B cell (primary cell): ENCODE measurements at regions not wholly inside any gene's neighbourhood (a gene's known extent, or its start where the extent isn't known, plus 50 kb on each side); places are given as distances from the start of the nearest gene placed in this dataset.

Source experiments
- ATAC-seq: fragments of 200-7000 bp; cut with Tn5 transposase; one replicate; pipeline ENCODE4 v1.10.0; 2021; ENCODE audit warnings: low read depth, mild to moderate bottlenecking, moderate number of reproducible peaks, moderate library complexity
- CTCF ChIA-PET: fragments of 350-600 bp; sonication (Branson Sonifier 250); formaldehyde crosslinking; loops from one replicate; lab custom pipeline; 2021; ENCODE audit warnings: antibody characterized with exemption, inconsistent platforms; lab: Charles Lee
- POLR2A ChIA-PET: fragments of 350-600 bp; sonication (Branson Sonifier 250); formaldehyde crosslinking; loops from one replicate; lab custom pipeline; 2021; ENCODE audit warnings: antibody characterized with exemption; lab: Charles Lee
- DNase-seq: peaks from one replicate; pipeline ENCODE4 v3.0.0; 2013
- H2AFZ ChIP-seq: 2 replicates; pipeline ENCODE4 v1.6.1; 2012; ENCODE audit warnings: mild to moderate bottlenecking, low read depth, low read length; ENCODE audit not compliant: insufficient read depth, poor library complexity, severe bottlenecking
- H3K27ac ChIP-seq, 2 donors: 1 replicate in 1 of 2; 2 replicates in 1 of 2; pipeline ENCODE4 v1.5.1; 2012 to 2013; ENCODE audit warnings: low read length in 2 of 2, mild to moderate bottlenecking in 2 of 2, moderate library complexity in 1 of 2
- H3K27me3 ChIP-seq, 4 experiments: fragments of 200-600 bp in 1 of 4; sonication (generic) in 1 of 4; replicated peaks in 1 of 4; 1 replicate in 2 of 4; 2 replicates in 2 of 4; pipeline versions ENCODE4 v1.6.1 to v1.7.0; 2013 to 2016; ENCODE audit warnings: low read length in 3 of 4, mild to moderate bottlenecking in 2 of 4, mixed read lengths in 1 of 4, moderate library complexity in 1 of 4; ENCODE audit not compliant: insufficient read depth in 4 of 4, control insufficient read depth in 3 of 4; ENCODE audit errors: control extremely low read depth in 1 of 4
- H3K36me3 ChIP-seq, 2 experiments: replicated peaks in 1 of 2; 1 replicate in 1 of 2; 2 replicates in 1 of 2; pipeline versions ENCODE4 v1.6.1 to v1.7.1; 2013; ENCODE audit warnings: low read length in 1 of 2; ENCODE audit not compliant: insufficient read depth in 2 of 2, control insufficient read depth in 1 of 2; ENCODE audit errors: control extremely low read depth in 1 of 2, extremely low read depth in 1 of 2
- H3K4me1 ChIP-seq, 2 donors: fragments of 200-600 bp in 1 of 2; sonication (generic) in 1 of 2; 1 replicate in 1 of 2; 2 replicates in 1 of 2; pipeline versions ENCODE4 v1.5.1 to v1.6.1; 2013 to 2017; ENCODE audit warnings: low read length in 2 of 2; ENCODE audit not compliant: control insufficient read depth in 2 of 2, insufficient read depth in 2 of 2
- H3K4me2 ChIP-seq: replicated peaks from 2 replicates; pipeline ENCODE3; 2012; ENCODE audit warnings: mild to moderate bottlenecking, low read depth, low read length; ENCODE audit not compliant: poor library complexity, severe bottlenecking
- H3K4me3 ChIP-seq, 5 experiments: fragments of 200-600 bp in 1 of 5; sonication (generic) in 1 of 5; 1 replicate in 3 of 5; 2 replicates in 2 of 5; pipeline versions ENCODE4 v1.5.1 to v1.7.0; 2011 to 2016; ENCODE audit warnings: low read length in 4 of 5, mild to moderate bottlenecking in 4 of 5, low read depth in 2 of 5, control low read depth in 1 of 5, moderate library complexity in 1 of 5; ENCODE audit not compliant: insufficient read depth in 1 of 5; ENCODE audit errors: control extremely low read depth in 1 of 5, extremely low read depth in 1 of 5
- H3K79me2 ChIP-seq: fragments of 200-600 bp; sonication (generic); one replicate; pipeline ENCODE4 v1.6.0; 2016; ENCODE audit warnings: low read length; ENCODE audit not compliant: control insufficient read depth, insufficient read depth
- H3K9ac ChIP-seq: fragments of 200-600 bp; sonication (generic); 2 replicates; pipeline ENCODE4 v1.6.1; 2017; ENCODE audit warnings: mild to moderate bottlenecking, low read length, moderate library complexity
- H3K9me3 ChIP-seq, 3 donors: one replicate each; pipeline versions ENCODE4 v1.6.1 to v1.7.1; 2013; ENCODE audit warnings: low read length in 2 of 3; ENCODE audit not compliant: control insufficient read depth in 2 of 3, insufficient read depth in 1 of 3; ENCODE audit errors: control extremely low read depth in 1 of 3
- H4K20me1 ChIP-seq: 2 replicates; pipeline ENCODE4 v1.6.0; 2012; ENCODE audit warnings: mild to moderate bottlenecking, low read length; ENCODE audit not compliant: insufficient read depth, control insufficient read depth, poor library complexity, severe bottlenecking
- H3K27ac Mint-ChIP-seq: one replicate; pipeline ENCODE4 v1.8.0; 2021; ENCODE audit warnings: mixed read lengths
- H3K27me3 Mint-ChIP-seq: one replicate; pipeline ENCODE4 v1.8.0; 2021; ENCODE audit warnings: mixed read lengths
- H3K4me1 Mint-ChIP-seq: one replicate; pipeline ENCODE4 v1.8.0; 2021; ENCODE audit warnings: mixed read lengths
- H3K4me3 Mint-ChIP-seq: one replicate; pipeline ENCODE4 v1.8.0; 2021; ENCODE audit warnings: mixed read lengths
- H3K9me3 Mint-ChIP-seq: one replicate; pipeline ENCODE4 v1.8.0; 2022; ENCODE audit warnings: mixed read lengths; ENCODE audit not compliant: insufficient read depth
- CTCF ChIP-seq: fragments of 200-600 bp; IDR thresholded peaks from one replicate; pipeline ENCODE4 v1.8.0; 2022; ENCODE audit warnings: antibody characterized with exemption, mild to moderate bottlenecking
- EZH2 ChIP-seq: IDR thresholded peaks from 2 replicates; pipeline ENCODE4 v1.6.1; 2012; ENCODE audit warnings: borderline replicate concordance, low read depth, mild to moderate bottlenecking, moderate library complexity, low read length; ENCODE audit not compliant: insufficient read depth, poor library complexity, severe bottlenecking
- WGBS: methylation state at CpG from one replicate; pipeline ENCODE4 v1.1.5; 2013; ENCODE audit warnings: missing lambda C conversion rate; ENCODE audit not compliant: insufficient coverage; 5-methylcytosine and 5-hydroxymethylcytosine counted together
- intact Hi-C: fragments of 100-400 bp; cut with micrococcal nuclease; formaldehyde crosslinking; loops from one replicate; pipeline ENCODE4 v1.10.0; 2022

GRCh38 chr5:148725675-148726074, 71.3 kb upstream of the HTR4 start:
- WGBS, result 90% methylated on average over 6 of the region's 6 CpGs
- Histone ChIP-seq H3K9me3 (no peaks in the 10 kb centered on the region), H3K27ac (no peak overlapping the region), H3K4me1 (no peaks in the 10 kb centered on the region), H3K4me3 (no peak overlapping the region), H3K4me2 (no peak overlapping the region), H2AFZ (no peak overlapping the region), H4K20me1 (no peaks in the 10 kb centered on the region), H3K36me3 (no peaks in the 10 kb centered on the region), H3K9ac (no peak overlapping the region), H3K27me3 (no peaks in the 10 kb centered on the region), H3K79me2 (no peaks in the 10 kb centered on the region)
- intact Hi-C loops, result no loop called here
- no peak overlapping the region for H3K4me3 Mint-ChIP-seq
- DNase-seq, result no peak
- no peaks in the 10 kb centered on the region for H3K9me3 Mint-ChIP-seq
- TF ChIP-seq EZH2 (no peak), CTCF (no peak)
- ChIA-PET POLR2A (no interaction called here), CTCF (interaction anchor here (0.7 to 27.7 kb wide), 2 partner anchors 16 to 232 kb away, joined by 3 to 753 read pairs; no protein-coding TSS in a partner anchor)
- no peak overlapping the region for H3K27ac Mint-ChIP-seq
- H3K27me3 Mint-ChIP-seq, result peaks cover 21% of the 10 kb centered on the region
- no peak for ATAC-seq
- H3K4me1 Mint-ChIP-seq, result no peaks in the 10 kb centered on the region

- TF ChIP-seq EZH2, result no peak
- no peak for TF ChIP-seq CTCF
These were observed 74.9 kb upstream of the HTR4 start for GRCh38 chr5:148729182-148729581.

More at GRCh38 chr5:148729182-148729581, 74.9 kb upstream of the HTR4 start:
- Mint-ChIP-seq H3K27me3 (peaks cover 13% of the 10 kb centered on the region), H3K4me1 (peaks cover 11% of the 10 kb centered on the region), H3K27ac (no peak overlapping the region), H3K9me3 (no peaks in the 10 kb centered on the region), H3K4me3 (no peak overlapping the region)
- Histone ChIP-seq H3K9ac (no peak overlapping the region), H3K4me3 (no peak overlapping the region), H3K27ac (no peak overlapping the region), H3K4me2 (no peak overlapping the region), H3K4me1 (no peaks in the 10 kb centered on the region), H3K9me3 (no peaks in the 10 kb centered on the region), H4K20me1 (no peaks in the 10 kb centered on the region), H3K79me2 (no peaks in the 10 kb centered on the region), H3K36me3 (no peaks in the 10 kb centered on the region), H2AFZ (no peak overlapping the region), H3K27me3 (no peaks in the 10 kb centered on the region)
- ATAC-seq (no peak), DNase-seq (no peak)
- intact Hi-C loops, result no loop called here
- POLR2A ChIA-PET, result no interaction called here
- CTCF ChIA-PET, result interaction anchor here (0.8 to 27.7 kb wide), 5 partner anchors 10 to 307 kb away, joined by 3 to 753 read pairs (median 172); no protein-coding TSS in a partner anchor
